CD4-positive, alpha-beta T cell treated with Interferon alpha-2 for 1 hour (primary cell): ENCODE measurements at regions not wholly inside any gene's neighbourhood (a gene's known extent, or its start where the extent isn't known, plus 50 kb on each side); places are given as distances from the start of the nearest gene placed in this dataset.

ENCODE experiments used
- DNase-seq, 2 donors: peaks; one replicate each; pipeline ENCODE4 v3.0.0-alpha.2; 2020 to 2022

DNA sequence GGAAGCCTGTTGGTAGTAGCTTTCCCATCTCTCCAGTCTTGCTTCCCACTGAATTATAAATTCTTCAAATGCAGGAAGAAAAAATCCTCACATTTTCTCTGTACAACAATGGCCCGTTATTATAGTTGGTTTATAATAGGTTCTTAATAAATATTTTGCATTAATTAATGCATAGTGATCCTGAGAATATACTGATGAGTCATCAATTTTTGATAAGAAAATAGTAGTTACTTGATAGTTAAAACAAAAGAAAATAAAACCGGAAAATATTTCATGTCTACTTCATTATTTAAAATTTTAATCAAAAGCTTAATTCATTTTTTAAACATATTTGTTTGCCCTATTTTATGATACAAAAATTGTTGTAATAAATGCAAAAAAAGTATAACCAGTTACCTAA is 762.6 kb downstream of the BRINP1 start:
- no peak for DNase-seq

DNA sequence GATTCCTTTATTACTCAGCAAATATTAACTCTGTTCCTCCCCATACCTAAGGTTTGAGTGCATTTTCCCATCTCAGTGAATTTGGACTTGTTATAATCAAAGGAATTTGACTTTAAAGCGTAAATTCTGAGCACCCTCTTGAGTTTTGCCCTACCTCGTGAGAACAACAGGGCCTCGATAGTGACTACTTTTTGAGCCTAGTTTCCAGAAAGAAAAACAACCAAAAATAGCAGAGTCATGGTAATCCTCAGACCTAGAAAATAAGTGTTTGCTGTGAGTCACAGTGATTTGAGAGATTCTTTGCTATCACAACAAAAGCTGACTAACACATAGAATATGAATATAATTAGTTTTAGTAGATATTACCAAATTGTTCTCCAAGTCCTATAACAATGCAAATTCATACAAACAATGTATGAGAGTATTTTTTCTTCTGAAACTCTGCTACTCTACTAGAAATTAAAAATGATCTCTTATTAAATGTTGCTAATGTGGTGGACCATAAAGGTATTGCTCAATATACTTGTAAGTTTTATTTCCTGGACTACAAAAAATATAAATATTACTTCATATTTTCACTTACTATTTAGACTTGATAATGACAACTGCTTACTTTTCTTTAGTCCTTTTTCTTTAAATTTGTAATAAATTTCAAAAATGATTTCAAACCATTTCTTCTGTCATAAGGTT is 759.7 kb downstream of the BRINP1 start:
- no peak for DNase-seq

GRCh38 chr9:118612201-118612600 is 757.0 kb downstream of the BRINP1 start:
- no peak for DNase-seq

DNA sequence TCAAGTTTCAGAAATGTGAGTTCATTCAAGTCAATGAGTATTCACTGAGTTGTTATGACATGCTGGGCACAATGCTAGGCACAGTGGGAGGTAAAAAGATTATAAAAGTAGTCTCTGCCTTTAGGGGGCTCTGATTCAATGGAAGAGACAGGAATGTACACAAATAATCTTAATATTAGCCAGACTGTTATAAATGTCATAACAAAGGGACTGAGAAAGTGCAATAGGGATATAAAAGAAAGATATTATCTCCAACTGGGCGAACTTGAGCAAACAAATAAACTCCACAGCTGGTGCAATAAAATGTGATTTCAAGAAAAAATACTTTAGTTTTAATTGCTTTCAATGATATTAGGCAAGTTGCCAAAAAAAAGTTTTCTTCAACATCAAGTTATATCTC is 755.2 kb downstream of the BRINP1 start:
- DNase-seq = no peak

DNA sequence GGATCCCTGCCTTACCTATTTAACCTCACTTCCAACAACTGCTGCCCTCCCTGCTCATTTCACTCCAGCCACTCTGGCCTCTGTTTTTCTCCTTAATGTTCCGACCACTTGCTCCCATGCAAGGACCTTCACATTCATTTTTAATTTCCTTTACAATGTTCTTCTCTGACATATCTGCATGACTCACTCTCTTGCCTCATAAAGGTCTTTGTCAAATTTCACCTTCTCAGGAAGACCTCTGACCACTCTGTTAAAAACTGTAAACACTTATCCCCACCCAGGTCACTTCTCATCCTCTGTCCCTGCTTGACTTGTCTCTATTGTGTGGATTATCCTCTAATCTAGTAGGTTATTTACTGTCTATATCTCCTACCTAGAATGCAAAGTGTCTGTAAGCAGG is 751.2 kb downstream of the BRINP1 start:
- no peak for DNase-seq

DNA sequence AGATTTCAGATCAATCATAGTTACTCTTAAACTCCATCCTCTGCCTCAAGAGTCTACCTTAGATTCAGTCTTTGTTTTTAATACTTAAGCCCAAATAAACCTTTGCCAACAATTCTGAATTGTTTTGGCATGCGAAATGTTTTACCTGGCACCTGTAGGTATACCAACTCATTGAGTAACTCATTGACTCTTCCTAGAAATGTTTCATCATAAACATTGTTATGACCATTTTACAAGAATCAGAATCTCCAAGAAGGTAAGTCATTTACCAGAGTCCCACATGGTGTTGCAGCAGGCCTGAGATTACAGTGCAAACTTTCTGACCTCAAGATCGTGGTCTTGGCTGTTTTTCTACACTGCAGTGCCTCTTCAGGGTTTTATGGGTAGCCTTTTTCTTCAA is 750.4 kb downstream of the BRINP1 start:
- DNase-seq = no peak

GRCh38 chr9:118624608-118625007 is 744.6 kb downstream of the BRINP1 start:
- no peak for DNase-seq

- DNase-seq = no peak
These were observed 739.2 kb downstream of the BRINP1 start for GRCh38 chr9:118630079-118630478.

GRCh38 chr9:118630931-118631595 is 738.2 kb downstream of the BRINP1 start:
- no peak for DNase-seq

- no peak for DNase-seq
These were observed 737.3 kb downstream of the BRINP1 start for GRCh38 chr9:118631956-118632355.

- DNase-seq = no peak
These were observed 733.8 kb downstream of the BRINP1 start for GRCh38 chr9:118635416-118635815.

- no peak for DNase-seq
These were observed 731.6 kb downstream of the BRINP1 start for GRCh38 chr9:118637681-118638080.

DNA sequence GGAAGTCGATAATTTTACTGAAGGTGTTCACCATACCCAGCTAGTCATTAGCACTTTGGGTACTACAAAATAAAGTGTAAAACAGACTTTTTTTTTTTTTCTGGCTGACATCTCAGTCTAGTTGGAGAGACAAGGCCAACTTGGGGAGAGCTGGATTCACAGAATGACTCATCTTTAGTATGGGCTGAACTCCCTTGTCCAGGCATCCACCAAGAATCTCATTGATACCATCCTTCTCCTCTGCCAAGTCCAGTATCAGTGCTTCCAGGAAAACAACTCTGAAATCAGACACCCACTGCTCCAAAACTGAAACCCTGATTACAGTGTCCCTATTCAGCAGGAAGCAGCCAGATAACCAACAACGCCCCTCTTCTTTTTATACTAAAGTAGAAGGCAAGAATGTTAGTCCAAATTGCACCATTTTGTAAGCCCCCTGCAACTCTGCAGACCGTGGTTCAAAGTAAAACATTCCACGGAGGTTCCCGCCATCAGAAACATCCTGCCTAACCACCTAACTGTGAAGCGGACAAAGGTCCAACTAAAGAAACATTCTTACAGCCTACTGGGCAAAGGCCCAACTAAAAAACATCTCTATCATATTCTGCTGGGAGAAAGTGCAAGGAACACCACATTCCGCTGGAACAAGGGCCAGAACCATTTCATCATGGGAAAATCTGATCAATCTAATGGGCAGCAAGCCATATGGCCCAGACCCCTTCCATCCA is 728.2 kb downstream of the BRINP1 start:
- no peak for DNase-seq

DNA sequence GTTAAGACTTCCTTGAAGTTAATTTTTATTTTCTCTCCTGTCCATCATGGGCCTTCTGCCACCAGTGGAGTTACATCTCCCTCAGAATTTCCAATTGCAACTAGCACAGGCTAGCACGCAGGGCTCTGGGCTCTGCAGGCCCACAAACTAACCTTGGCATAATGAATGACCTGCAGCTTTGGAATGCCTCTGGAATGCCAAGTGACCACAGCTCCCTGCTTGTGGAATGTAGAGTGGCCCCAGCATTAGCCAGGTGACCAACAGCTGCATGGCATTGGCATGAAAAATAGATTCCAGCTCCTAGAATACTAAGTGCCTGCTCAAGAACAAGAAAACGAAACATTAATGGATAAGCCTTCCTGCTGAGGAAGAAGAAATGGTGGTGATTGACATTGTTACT is 726.1 kb downstream of the BRINP1 start:
- DNase-seq = no peak

- DNase-seq = no peak
These were observed 725.2 kb downstream of the BRINP1 start for GRCh38 chr9:118644066-118644465.

DNA sequence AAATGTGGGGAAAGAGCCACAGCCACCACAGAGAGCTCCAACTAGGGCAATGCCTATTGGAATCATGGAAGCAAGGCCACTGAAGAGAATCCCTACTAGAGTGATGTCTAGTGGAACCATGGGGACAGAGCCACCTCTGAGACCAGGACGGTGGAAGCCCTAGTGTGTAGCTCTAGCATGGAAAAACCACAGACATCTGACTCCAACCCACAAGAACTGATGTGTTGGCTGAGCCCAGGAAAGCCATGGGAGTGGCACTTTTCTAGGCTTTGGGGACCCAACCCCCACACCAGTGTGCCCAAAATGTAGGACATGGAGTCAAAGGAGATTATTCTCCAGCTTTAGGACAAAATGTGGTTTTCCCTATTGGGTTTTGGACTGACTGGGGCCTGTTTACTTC is 721.9 kb downstream of the BRINP1 start:
- no peak for DNase-seq

- DNase-seq = no peak
These were observed 718.8 kb downstream of the BRINP1 start for GRCh38 chr9:118650417-118650816.

- DNase-seq = no peak
These were observed 717.7 kb downstream of the BRINP1 start for GRCh38 chr9:118651511-118651910.

DNA sequence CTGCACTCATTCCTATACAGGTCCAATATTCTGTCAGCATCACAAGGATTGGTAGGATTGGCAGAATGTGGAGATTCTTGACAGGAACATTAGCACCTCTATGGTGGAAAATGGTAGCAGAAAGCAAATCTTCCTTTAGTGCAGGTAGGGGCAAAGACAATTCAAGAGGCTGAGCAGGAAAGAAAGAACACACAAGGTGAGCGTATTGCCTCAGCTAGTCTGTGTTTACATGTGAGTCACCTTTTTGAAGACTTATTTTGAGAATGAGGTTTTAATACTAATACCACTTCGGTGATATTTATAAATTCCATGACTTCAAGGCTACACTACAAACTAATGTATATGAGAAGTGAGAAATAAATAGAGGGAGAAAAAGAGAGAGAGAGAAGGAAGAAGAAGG is 717.0 kb downstream of the BRINP1 start:
- no peak for DNase-seq

GRCh38 chr9:118652912-118653311 is 716.3 kb downstream of the BRINP1 start:
- DNase-seq = no peak

DNA sequence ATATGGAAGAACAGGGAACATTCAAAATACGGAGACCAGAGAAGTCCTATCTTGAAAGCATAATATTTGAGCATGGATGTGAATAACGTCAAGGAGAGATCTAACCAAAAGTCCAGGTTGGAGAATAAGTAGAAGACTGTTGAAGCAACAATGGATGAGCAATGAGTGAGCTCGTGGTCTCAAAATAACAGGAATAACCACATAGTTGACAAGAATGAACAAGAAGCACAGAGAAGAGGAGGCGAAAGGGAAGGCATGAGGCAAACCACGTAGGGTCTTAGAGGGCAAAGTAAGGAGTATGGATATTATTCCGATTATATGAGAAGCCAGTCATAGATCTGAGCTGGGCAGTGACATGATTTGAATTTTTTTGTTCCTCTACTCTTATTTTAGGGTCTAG is 710.2 kb downstream of the BRINP1 start:
- DNase-seq = no peak

- DNase-seq = no peak
These were observed 703.9 kb downstream of the BRINP1 start for GRCh38 chr9:118665226-118665919.
